Ovary (tissue), 3 donors: ENCODE measurements at regions not wholly inside any gene's neighbourhood (a gene's known extent, or its start where the extent isn't known, plus 50 kb on each side); places are given as distances from the start of the nearest gene placed in this dataset.
"Not testable (repeated sequence)": the region's sequence is repeated elsewhere in the genome, so short reads cannot be mapped to it uniquely, and the experiment has no call there.

Experiments used
- EP300 ChIP-seq: sonication (generic); formaldehyde crosslinking; IDR thresholded peaks from one replicate; pipeline ENCODE4 v1.6.1; 2017; ENCODE audit warnings: antibody characterized with exemption
- POLR2A ChIP-seq: fragments of 450-650 bp; IDR thresholded peaks from one replicate; pipeline ENCODE4 v1.6.1; 2017; ENCODE audit warnings: antibody characterized with exemption, mild to moderate bottlenecking, moderate library complexity
- TF ChIP-seq, protein P1 (sequence below), 3 donors: fragments of 450-650 bp in 2 of 3; fragments of 200-600 bp in 1 of 3; IDR thresholded peaks; one replicate each; pipeline versions ENCODE4 v1.5.1 to v1.8.0; 2016 to 2022; ENCODE audit warnings: antibody characterized with exemption in 3 of 3, mild to moderate bottlenecking in 1 of 3
- donor health status: DM: no; HTN: no; CAD: no.

- TF ChIP-seq, protein P1, sequence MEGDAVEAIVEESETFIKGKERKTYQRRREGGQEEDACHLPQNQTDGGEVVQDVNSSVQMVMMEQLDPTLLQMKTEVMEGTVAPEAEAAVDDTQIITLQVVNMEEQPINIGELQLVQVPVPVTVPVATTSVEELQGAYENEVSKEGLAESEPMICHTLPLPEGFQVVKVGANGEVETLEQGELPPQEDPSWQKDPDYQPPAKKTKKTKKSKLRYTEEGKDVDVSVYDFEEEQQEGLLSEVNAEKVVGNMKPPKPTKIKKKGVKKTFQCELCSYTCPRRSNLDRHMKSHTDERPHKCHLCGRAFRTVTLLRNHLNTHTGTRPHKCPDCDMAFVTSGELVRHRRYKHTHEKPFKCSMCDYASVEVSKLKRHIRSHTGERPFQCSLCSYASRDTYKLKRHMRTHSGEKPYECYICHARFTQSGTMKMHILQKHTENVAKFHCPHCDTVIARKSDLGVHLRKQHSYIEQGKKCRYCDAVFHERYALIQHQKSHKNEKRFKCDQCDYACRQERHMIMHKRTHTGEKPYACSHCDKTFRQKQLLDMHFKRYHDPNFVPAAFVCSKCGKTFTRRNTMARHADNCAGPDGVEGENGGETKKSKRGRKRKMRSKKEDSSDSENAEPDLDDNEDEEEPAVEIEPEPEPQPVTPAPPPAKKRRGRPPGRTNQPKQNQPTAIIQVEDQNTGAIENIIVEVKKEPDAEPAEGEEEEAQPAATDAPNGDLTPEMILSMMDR (IDR thresholded peaks at IDR 0.05): not testable (repeated sequence)
- not testable (repeated sequence) for TF ChIP-seq POLR2A, EP300
These were observed 1931.7 kb upstream of the DEFB115 start for GRCh38 chr20:29325781-29326180.
